ENCODE measurements at regions not wholly inside any gene's neighbourhood (a gene's known extent, or its start where the extent isn't known, plus 50 kb on each side); places are given as distances from the start of the nearest gene placed in this dataset.

DNA sequence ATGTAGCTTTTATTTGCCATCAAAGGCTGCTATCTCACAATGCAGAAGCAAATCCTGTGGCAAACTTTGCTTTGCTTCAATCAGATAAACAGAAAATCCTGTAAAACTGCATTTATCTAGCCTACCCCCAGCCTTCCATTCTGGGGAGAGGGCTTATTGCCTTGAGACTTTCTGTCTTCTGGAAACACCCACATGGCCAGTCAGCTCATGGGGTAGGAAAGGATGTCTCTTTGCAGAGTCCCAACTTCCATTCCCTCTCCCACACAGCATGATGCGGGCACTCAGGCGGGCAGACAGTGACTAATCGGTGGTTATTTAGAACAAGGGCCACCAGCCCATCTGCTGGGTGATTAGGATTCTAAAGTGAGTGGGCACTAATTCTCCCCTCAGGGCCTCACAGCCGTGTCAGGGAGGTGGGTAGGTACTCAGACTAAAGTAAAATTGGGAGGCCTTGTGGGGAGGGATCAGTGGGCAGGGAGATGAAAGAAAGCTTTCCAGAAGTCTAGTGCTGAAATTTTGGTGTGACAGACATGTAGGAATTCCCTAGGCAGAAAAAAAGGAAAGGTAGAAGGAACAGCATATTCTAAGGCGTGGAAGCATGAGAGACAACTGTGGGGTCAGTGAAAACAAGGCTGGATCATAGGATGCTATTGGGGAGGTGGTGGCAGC is 720.5 kb downstream of the VRK1 start:
- H3K36me3 ChIP-seq: no peaks in the 10 kb centered on the region
- no peak overlapping the region for H3K4me3 ChIP-seq
- DNase-seq: no peak
- no peaks in the 10 kb centered on the region for H3K4me1 ChIP-seq
- no peak overlapping the region for H3K27ac ChIP-seq
- H3K9me3 ChIP-seq (replicated peaks): no peaks in the 10 kb centered on the region
- H3K27me3 ChIP-seq: no peaks in the 10 kb centered on the region

DNA sequence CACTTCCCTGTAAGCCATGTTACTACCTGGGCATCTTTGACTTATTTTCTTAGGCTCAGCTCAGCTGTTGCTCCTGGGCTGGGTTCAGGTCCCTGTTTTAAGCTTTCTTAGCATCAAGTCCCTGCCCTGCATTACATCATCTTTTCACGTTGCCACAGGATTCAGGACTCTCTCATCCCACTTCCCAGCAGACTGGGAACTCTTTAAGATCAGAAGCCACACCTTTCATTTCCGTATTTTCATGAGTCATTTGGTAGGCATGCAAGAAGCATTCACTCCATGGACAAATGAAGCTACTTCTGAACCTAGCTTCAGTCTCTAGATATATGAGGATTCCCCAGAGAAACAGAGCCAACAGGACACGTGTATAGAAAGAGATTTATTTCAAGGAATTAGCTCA is 726.8 kb downstream of the VRK1 start:
- Histone ChIP-seq H3K4me1 (no peaks in the 10 kb centered on the region), H3K27ac (no peak overlapping the region), H3K36me3 (no peaks in the 10 kb centered on the region), H3K9me3 (replicated peaks) (no peaks in the 10 kb centered on the region), H3K27me3 (no peaks in the 10 kb centered on the region), H3K4me3 (no peak overlapping the region)
- DNase-seq: no peak

DNA sequence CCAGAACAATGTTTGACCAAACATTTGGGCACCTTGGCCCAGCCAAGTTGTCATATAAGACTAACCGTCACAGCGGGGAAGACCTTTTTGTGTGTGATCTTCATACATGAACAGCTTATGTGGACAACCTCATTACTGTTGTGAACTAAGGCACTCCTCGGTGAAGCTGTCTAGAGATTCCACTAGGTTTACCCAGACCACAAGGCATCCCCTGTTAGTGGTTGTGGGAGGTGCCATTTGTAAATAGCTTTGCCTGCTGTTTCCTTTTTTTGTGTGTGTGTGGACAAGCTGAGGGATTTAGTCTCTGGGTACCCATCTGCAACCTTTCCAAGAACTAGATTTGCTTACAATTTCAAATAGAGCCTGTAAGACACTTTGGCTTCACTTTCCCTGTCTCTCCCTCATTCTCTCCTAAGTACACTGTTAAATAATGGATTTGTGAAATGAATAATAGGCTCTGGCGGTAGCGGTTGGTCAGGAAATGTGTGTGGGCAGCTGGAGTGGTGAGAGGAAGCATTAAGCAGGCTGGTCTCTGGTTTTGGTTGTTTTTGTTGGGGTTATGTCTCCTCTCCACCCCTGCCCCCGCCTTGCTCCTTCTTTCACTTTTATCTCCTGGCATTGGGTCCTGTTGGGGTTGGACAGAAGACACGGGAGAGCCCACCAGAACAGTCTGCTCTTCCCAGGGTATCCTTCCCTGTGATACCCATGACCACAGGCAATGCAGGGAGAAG is 727.6 kb downstream of the VRK1 start:
- no peak for DNase-seq
- Histone ChIP-seq H3K4me3 (no peak overlapping the region), H3K27me3 (no peaks in the 10 kb centered on the region), H3K27ac (no peak overlapping the region), H3K4me1 (no peaks in the 10 kb centered on the region), H3K36me3 (no peaks in the 10 kb centered on the region), H3K9me3 (replicated peaks) (no peaks in the 10 kb centered on the region)

DNA sequence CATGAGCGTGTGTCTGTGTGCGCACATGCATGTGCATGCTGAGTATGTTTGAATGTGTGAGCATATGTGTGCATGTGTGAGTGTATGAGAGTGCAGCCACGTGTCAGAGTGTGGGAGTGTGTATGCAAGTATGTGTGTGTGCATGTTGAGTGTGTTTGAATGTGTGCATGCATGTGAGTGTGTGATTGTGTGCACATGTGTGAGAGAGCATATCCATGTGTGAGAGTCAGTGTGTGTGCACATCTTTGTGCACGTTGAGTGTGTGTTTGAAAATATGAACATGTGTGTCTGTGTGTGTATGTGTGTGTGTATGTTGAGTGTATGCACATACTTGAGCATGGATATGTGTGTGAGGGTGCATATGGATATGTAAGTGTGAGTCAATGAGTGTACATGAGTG is 730.8 kb downstream of the VRK1 start:
- Histone ChIP-seq H3K4me3 (no peak overlapping the region), H3K27me3 (no peaks in the 10 kb centered on the region), H3K36me3 (no peaks in the 10 kb centered on the region), H3K9me3 (replicated peaks) (no peaks in the 10 kb centered on the region), H3K27ac (no peak overlapping the region), H3K4me1 (no peaks in the 10 kb centered on the region)
- no peak for DNase-seq

DNA sequence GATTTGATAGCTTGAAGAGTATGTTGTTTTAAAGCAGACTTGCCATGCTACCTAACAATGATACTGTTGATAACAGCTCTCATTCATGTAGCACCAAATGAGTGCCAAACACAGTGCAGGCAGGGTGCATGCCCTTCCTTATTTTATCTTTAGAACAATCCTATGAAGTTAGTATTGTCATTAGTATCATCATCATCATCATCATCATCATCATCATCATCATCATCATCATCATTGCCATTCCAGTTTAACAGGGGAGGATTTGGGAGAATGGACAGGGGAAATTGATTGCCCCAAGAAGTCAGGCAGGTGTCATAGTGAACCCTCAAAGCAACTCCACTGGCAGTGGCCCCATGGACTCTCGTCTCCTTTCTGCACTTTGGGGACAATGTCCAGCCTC is 734.9 kb downstream of the VRK1 start:
- Histone ChIP-seq H3K36me3 (no peaks in the 10 kb centered on the region), H3K4me1 (no peaks in the 10 kb centered on the region), H3K27ac (no peak overlapping the region), H3K9me3 (replicated peaks) (no peaks in the 10 kb centered on the region), H3K27me3 (no peaks in the 10 kb centered on the region), H3K4me3 (no peak overlapping the region)
- no peak for DNase-seq

DNA sequence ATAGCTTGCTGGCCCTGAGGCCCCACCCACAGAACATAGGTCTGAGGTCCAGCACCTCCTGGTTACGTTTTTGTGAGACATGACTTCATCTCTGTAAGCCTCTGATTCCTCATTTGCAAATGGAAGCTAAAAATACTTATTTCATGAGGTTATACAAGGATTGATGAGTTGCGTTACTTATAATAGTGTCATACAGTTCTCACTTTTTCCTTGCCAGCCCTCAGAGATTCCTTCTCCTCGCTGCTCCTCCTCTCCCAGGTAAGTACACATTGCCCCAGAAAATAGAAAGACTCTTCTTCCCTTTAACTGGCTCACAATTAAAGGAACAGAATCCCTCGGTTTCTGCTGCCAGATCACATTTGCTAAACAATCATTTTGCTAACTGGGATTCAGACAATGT is 739.2 kb downstream of the VRK1 start:
- no peaks in the 10 kb centered on the region for H3K4me1 ChIP-seq
- no peak overlapping the region for H3K4me3 ChIP-seq
- H3K27me3 ChIP-seq: no peaks in the 10 kb centered on the region
- no peaks in the 10 kb centered on the region for H3K9me3 ChIP-seq (replicated peaks)
- DNase-seq: no peak
- H3K27ac ChIP-seq: no peak overlapping the region
- no peaks in the 10 kb centered on the region for H3K36me3 ChIP-seq

DNA sequence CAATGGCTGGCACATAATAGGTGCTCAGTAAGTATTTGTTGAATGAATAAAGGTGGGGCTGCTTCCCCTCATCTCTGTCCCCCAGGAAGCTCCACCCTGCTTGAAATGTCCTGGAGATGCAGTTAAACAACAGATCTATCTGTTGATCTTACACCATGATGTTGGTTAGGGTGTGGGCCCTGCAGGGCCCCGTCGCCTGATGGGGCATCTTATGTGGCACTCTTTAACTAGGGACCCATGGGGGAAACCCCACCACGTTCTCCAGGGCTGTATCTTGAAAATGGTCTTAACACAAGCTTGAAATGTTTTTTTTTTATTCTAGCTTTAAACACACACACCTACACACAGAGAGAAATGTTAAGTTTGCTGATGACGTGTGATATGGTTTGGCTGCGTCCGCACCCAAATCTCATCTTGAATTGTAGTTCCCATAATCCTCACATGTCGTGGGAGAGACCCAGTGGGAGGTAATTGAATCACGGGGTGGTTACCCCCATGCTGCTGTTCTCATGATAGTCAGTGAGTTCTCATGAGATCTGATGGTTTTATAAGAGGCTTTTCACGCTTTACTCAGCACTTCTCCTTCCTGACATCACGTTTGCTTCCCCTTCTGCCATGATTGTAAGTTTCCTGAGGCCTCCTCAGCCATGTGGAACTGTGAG is 741.7 kb downstream of the VRK1 start:
- Histone ChIP-seq H3K27ac (no peak overlapping the region), H3K4me1 (no peaks in the 10 kb centered on the region), H3K4me3 (no peak overlapping the region), H3K9me3 (replicated peaks) (no peaks in the 10 kb centered on the region), H3K27me3 (no peaks in the 10 kb centered on the region), H3K36me3 (no peaks in the 10 kb centered on the region)
- no peak for DNase-seq

DNA sequence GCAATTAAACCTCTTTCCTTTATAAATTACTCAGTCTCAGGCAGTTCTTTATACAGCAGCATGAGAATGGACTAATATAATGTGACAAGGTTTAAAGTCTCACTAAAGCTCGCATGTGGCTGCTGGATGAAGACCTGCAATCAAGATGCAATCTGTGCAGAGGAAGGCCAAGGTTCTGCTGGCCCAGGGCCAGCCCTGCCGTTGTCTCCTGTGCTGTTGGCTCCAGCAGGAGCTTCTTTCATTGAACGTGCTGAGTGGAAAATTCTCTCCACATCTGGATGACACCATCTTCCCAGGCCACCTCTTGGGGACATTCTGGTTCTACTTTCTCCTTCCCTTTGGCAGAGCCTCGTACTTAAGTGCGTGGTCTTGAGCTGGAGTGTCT is 742.2 kb downstream of the VRK1 start:
- DNase-seq: no peak
- H3K9me3 ChIP-seq (replicated peaks): no peaks in the 10 kb centered on the region
- H3K4me3 ChIP-seq: no peak overlapping the region
- no peaks in the 10 kb centered on the region for H3K36me3 ChIP-seq
- H3K4me1 ChIP-seq: no peaks in the 10 kb centered on the region
- no peak overlapping the region for H3K27ac ChIP-seq
- H3K27me3 ChIP-seq: no peaks in the 10 kb centered on the region

DNA sequence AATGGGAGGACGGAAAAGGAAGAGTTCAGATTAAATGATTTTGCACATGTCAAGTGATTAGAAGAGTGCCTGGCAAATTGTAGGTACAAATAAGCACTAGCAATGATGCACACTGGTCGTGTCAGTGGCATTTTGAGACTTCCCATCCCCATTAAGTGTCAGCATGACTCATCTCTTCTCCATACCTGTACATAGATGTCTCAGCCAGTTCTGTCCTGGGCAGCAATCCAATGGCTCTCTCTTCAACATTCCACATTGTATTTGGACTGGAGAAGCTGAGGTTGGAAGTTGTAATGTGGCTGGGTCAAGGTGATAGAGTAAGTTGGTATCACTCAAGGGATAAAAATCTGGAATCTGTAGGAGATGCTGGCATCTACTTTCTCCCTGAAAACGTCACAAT is 742.7 kb downstream of the VRK1 start:
- no peak overlapping the region for H3K27ac ChIP-seq
- no peak for DNase-seq
- H3K36me3 ChIP-seq: no peaks in the 10 kb centered on the region
- H3K4me1 ChIP-seq: no peaks in the 10 kb centered on the region
- H3K9me3 ChIP-seq (replicated peaks): no peaks in the 10 kb centered on the region
- H3K4me3 ChIP-seq: no peak overlapping the region
- no peaks in the 10 kb centered on the region for H3K27me3 ChIP-seq

DNA sequence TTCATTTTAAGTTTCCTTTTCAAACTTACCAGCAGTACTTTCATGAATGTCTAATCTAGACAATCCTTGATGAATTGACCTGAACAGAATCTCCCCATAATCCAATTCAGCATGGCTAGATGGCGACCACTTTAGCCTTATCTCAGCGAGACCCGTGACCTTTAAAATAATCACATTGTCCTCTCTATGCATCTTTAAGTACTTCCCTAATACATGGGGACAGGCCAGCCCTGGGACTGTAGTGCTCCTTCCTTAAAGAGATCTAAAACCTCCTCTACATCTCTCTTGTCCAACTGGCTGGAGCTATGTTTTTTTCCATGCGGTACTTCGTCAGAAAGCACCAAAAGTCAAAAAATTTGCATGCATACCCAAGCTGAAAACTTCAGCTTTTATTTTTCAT is 746.0 kb downstream of the VRK1 start:
- Histone ChIP-seq H3K9me3 (replicated peaks) (no peaks in the 10 kb centered on the region), H3K4me3 (no peak overlapping the region), H3K27me3 (no peaks in the 10 kb centered on the region), H3K4me1 (no peaks in the 10 kb centered on the region), H3K27ac (no peak overlapping the region), H3K36me3 (no peaks in the 10 kb centered on the region)
- DNase-seq: no peak

DNA sequence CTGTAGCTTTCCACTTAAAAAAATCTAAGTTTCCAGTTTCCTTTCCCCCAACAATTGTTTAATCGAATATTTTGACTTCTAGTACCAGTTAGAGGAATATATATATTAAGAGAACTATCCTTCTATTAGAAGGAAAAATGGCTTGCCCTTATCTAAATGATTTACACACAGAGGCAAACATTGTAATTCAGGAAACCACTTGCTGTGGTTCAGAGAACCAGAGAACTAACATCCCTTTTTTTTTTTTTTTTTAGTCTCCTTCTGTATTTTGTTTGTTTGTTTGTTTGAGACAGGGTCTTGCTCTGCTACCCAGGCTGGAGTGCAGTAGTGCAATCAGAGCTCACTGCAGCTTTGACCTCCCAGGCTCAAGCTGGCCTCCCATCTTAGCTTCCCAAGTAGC is 746.6 kb downstream of the VRK1 start:
- H3K27me3 ChIP-seq: no peaks in the 10 kb centered on the region
- no peaks in the 10 kb centered on the region for H3K36me3 ChIP-seq
- DNase-seq: no peak
- H3K4me3 ChIP-seq: no peak overlapping the region
- no peak overlapping the region for H3K27ac ChIP-seq
- H3K4me1 ChIP-seq: no peaks in the 10 kb centered on the region
- no peaks in the 10 kb centered on the region for H3K9me3 ChIP-seq (replicated peaks)

DNA sequence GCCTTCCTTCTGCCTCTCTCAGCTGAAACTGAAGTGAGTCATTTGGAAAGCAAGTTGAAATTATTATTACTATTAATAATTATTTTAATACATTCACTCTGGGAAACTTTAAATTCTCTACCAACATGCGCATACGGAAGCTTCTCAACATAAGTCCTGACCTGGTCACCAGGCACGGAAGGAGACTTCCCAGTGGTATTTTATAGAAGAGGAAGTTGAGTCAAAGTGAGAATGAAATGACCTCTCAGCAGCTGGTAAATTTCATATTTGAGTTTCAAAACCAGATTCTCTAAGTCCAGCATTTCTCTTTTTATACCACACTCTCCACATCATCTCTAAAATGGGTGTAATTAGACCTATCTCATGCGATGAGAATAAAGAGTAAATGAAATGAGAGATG is 747.4 kb downstream of the VRK1 start:
- no peaks in the 10 kb centered on the region for H3K27me3 ChIP-seq

DNA sequence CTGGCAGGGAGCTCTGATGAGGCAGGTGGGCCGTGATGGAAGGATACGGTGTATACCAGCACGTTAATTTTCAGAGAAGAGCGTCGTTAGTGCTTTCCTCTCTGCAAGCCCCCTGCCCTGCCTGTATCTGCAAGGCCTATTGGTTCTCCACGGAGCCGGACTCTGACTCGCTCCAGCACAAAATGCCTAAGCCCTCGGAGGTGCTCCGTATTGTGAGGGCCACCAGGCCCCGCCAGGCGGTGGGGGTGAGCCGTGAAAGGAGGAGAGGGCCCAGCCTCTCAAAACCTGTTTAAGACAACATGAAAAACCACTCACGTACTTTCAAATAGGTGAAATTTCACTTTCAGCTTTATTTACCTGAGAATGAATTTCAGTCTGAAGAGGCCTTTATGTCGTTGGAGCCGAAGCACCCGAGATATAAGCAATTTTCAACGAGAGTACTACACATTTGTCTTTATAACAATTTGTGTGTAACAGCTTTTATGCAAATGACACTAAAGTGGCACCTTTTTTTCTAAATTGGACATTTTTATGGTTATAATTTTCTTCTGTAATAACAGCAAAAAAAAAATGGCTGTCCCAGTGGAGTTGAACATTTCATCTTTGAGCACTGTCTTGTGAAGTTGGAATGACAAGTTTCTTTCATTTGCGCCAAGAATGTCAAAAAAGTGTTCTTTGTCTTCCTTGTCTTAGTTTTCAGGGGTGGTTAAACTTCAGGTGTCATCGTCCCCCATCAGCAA is 749.5 kb downstream of the VRK1 start:
- H3K4me3 ChIP-seq: no peak overlapping the region
- peaks cover 1% of the 10 kb centered on the region; the same call in 1 of the 2 replicates for H3K27me3 ChIP-seq
- no peaks in the 10 kb centered on the region for H3K9me3 ChIP-seq (replicated peaks)
- no peaks in the 10 kb centered on the region for H3K4me1 ChIP-seq
- H3K27ac ChIP-seq: no peak overlapping the region
- H3K36me3 ChIP-seq: no peaks in the 10 kb centered on the region
- no peak for DNase-seq

More for the DNA sequence above, 747.4 kb downstream of the VRK1 start:
- Histone ChIP-seq H3K4me1 (no peaks in the 10 kb centered on the region), H3K27ac (no peak overlapping the region), H3K4me3 (no peak overlapping the region), H3K9me3 (replicated peaks) (no peaks in the 10 kb centered on the region), H3K36me3 (no peaks in the 10 kb centered on the region)
- DNase-seq: no peak

DNA sequence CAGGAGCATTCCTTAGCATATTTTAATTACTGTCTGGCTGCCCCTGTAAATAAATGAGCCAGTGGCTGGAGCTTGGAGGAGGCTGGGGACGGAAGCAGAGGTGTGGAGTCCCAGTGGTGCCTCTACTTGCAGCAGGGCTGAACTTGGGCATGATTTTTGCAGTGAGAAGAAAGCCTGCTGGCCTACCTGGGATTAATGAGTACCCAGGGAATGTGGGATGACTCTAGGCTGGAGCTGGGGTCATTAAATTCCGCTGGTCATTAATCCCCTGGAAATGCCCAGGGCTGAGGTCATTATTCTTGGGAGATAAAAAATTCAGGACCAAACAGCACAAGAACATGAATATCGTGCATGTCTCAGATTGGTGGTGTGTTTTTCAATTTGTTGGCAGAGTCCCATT is 753.3 kb downstream of the VRK1 start:
- H3K36me3 ChIP-seq: no peaks in the 10 kb centered on the region
- H3K27me3 ChIP-seq: peaks cover 3% of the 10 kb centered on the region; the same call in 1 of the 2 replicates
- no peaks in the 10 kb centered on the region for H3K9me3 ChIP-seq (replicated peaks)
- no peaks in the 10 kb centered on the region for H3K4me1 ChIP-seq
- H3K4me3 ChIP-seq: no peak overlapping the region
- no peak overlapping the region for H3K27ac ChIP-seq
- no peak for DNase-seq

DNA sequence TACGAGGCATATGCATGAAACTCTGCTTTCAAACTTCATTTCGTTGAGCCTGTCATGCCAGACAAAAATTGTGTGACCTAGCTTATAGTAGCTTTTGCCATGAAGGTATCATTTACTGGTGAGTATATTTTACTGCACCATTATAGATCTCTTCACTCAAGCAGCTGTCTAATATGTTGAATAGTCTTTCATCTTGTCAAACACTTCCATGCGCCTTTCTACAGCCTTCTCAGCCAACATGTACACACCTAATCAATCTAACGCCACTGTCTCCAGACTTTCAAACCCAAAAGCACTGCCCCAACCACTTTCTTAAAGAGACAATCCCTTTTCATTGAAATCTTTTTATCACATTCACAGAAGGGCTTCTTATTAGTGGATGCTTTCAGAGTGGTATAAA is 757.4 kb downstream of the VRK1 start:
- no peaks in the 10 kb centered on the region for H3K36me3 ChIP-seq
- no peak overlapping the region for H3K27ac ChIP-seq
- no peaks in the 10 kb centered on the region for H3K9me3 ChIP-seq (replicated peaks)
- no peaks in the 10 kb centered on the region for H3K4me1 ChIP-seq
- DNase-seq: no peak
- peaks cover 3% of the 10 kb centered on the region; the same call in 1 of the 2 replicates for H3K27me3 ChIP-seq
- H3K4me3 ChIP-seq: no peak overlapping the region
